Heart right ventricle (tissue), 16 donors: ENCODE measurements at regions not wholly inside any gene's neighbourhood (a gene's known extent, or its start where the extent isn't known, plus 50 kb on each side); places are given as distances from the start of the nearest gene placed in this dataset.

Source experiments
- ATAC-seq, 8 donors: fragments of 200-7000 bp; cut with Tn5 transposase; one replicate each; pipeline ENCODE4 v1.9.1; 2020; ENCODE audit warnings: mild to moderate bottlenecking in 8 of 8, moderate library complexity in 8 of 8, moderate number of reproducible peaks in 1 of 8
- DNase-seq, 2 donors: peaks; one replicate each; pipeline ENCODE4 v3.0.0-alpha.2; 2020
- H3K27ac ChIP-seq, 10 donors: fragments of 200-600 bp; sonication (generic) in 2 of 10; one replicate each; pipeline versions ENCODE4 v1.5.0 to v1.8.0; 2020 to 2022; ENCODE audit warnings: mild to moderate bottlenecking in 3 of 10
- H3K27me3 ChIP-seq, 7 donors: fragments of 200-600 bp; one replicate each; pipeline ENCODE4 v1.8.0; 2021 to 2022; ENCODE audit warnings: mild to moderate bottlenecking in 2 of 7
- H3K36me3 ChIP-seq, 9 donors: fragments of 200-600 bp; sonication (generic) in 1 of 9; one replicate each; pipeline versions ENCODE4 v1.5.0 to v1.8.0; 2020 to 2022; ENCODE audit warnings: mild to moderate bottlenecking in 2 of 9
- H3K4me1 ChIP-seq, 9 donors: fragments of 200-600 bp; sonication (generic) in 1 of 9; one replicate each; pipeline versions ENCODE4 v1.5.0 to v1.8.0; 2020 to 2022; ENCODE audit warnings: mild to moderate bottlenecking in 4 of 9
- H3K4me3 ChIP-seq, 10 donors: fragments of 200-600 bp; sonication (generic) in 2 of 10; one replicate each; pipeline versions ENCODE4 v1.5.0 to v1.8.0; 2020 to 2022; ENCODE audit warnings: mild to moderate bottlenecking in 7 of 10, moderate library complexity in 2 of 10
- H3K9me3 ChIP-seq, 11 donors: fragments of 200-600 bp in 10 of 11; sonication (generic) in 2 of 11; one replicate each; pipeline versions ENCODE4 v1.5.0 to v1.8.0; 2013 to 2022; ENCODE audit warnings: mild to moderate bottlenecking in 2 of 11, control low read depth in 1 of 11, moderate library complexity in 1 of 11
- WGBS, 2 donors: extraction: QIAGEN DNeasy Blood & Tissue Kit; methylation state at CpG; one replicate each; pipeline ENCODE4 v1.1.7; 2013; ENCODE audit warnings: inconsistent platforms in 1 of 2; 5-methylcytosine and 5-hydroxymethylcytosine counted together
- intact Hi-C, 10 donors: fragments of 100-400 bp; cut with DNase I; formaldehyde crosslinking; loops; one replicate each; pipeline versions ENCODE4 v1.11.1 to v1.14.2; 2022
- TF ChIP-seq, protein P1 (sequence below), 9 donors: fragments of 200-600 bp; sonication (generic) in 2 of 9; IDR thresholded peaks; one replicate each; pipeline versions ENCODE4 v1.5.0 to v1.8.0; 2021 to 2022; ENCODE audit warnings: antibody characterized with exemption in 9 of 9, mild to moderate bottlenecking in 5 of 9, moderate library complexity in 1 of 9
- donor health status: Arrhythmogenic right ventricular cardiomyopathy.
- donor health status: ischemic (EF 13 %, LVEDD 7.1; RV severe dilation, severe dysfunction).
- donor health status: healthy with polysubstance abuse.
- donor health status: DM: no; HTN: yes; CAD: no.
- donor health status: DM: no; HTN: no; CAD: no.
- donor health status: ischemic (EF 25% LVEDD 6.9; RV normal size, moderate dysfunction).
- donor health status: ischemic (EF 25% LVEDD 5.7; RV mildly dilated, moderate dysfunction).
- donor health status: healthy.
- donor health status: DM: yes; HTN: yes; CAD: no.
- donor health status: Ischemic cardiomyopathy.
- donor health status: ischemic (EF 35%, LVEDD 5.7; RV mildly dilated, moderate dysfunction).
- donor health status: nonischemic (EF 11% LVEDD 7.7; RV severe dilation, severe dysfunction).
- donor health status: DM: yes; HTN: yes; CAD: no.
- donor health status: PGD.
- donor health status: ischemic (EF 29% LVEDD 5.4; RV normal size, mild dysfunction).
- donor health status: nonischemic (EF 23%, LVEDD 6.1; RV moderate dilation, normal function).

DNA sequence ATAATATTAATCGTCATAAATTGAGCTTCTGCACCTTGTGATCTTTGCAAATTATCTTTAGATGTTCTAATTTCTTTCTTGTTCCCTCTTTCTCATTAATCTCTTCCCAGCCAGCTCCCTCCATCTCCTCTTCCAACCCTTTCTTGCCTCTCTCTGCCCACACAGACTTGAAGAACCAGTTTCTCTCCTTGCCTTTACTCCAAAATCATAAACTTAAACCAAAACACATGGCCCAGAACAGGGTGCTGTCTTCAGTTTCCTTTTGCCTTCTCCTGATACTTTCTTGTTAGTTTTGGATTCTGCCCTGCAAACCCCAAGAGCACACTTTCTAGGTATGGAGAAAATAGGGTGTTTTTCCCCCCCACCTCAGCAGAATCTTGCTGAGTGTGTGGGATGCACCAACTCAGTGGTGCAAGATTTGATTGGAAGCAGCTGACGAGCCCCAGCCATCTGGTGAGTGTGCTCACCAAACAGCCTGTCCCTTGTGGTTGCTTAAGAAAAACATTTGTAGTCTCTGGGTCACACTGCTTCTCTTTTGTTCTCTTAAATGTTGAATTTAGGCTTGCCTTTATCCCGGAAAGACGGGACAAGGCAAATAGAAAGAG, 175.8 kb upstream of the MAF start:
- peak in 1 of 2 donors; percentile 23 for DNase-seq
- ATAC-seq: peak; percentile 59 to 95 (median 79)
- H3K9me3 ChIP-seq: no peaks in the 10 kb centered on the region
- intact Hi-C loops: loop anchor here in 2 of 10 donors (10.0 kb wide), 3 partner anchors 58 to 768 kb away; partner anchors contain the start of genes MAF (in 2 of the 2) and DYNLRB2 (in 1 of the 2)
- 61 to 71% methylated on average over 4 of the region's 4 CpGs for WGBS, 2 donors
- peaks cover 0 to 6% (median 0%) of the 10 kb centered on the region in 7 donors for H3K27me3 ChIP-seq
- no peak overlapping the region for H3K27ac ChIP-seq
- no peak overlapping the region for H3K4me3 ChIP-seq
- TF ChIP-seq, protein P1, sequence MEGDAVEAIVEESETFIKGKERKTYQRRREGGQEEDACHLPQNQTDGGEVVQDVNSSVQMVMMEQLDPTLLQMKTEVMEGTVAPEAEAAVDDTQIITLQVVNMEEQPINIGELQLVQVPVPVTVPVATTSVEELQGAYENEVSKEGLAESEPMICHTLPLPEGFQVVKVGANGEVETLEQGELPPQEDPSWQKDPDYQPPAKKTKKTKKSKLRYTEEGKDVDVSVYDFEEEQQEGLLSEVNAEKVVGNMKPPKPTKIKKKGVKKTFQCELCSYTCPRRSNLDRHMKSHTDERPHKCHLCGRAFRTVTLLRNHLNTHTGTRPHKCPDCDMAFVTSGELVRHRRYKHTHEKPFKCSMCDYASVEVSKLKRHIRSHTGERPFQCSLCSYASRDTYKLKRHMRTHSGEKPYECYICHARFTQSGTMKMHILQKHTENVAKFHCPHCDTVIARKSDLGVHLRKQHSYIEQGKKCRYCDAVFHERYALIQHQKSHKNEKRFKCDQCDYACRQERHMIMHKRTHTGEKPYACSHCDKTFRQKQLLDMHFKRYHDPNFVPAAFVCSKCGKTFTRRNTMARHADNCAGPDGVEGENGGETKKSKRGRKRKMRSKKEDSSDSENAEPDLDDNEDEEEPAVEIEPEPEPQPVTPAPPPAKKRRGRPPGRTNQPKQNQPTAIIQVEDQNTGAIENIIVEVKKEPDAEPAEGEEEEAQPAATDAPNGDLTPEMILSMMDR (IDR thresholded peaks at IDR 0.05): peak in 5 of 9 donors; percentile 8 to 30 (median 17)
- peaks cover 0 to 5% (median 0%) of the 10 kb centered on the region in 9 donors for H3K4me1 ChIP-seq
- H3K36me3 ChIP-seq: no peaks in the 10 kb centered on the region

DNA sequence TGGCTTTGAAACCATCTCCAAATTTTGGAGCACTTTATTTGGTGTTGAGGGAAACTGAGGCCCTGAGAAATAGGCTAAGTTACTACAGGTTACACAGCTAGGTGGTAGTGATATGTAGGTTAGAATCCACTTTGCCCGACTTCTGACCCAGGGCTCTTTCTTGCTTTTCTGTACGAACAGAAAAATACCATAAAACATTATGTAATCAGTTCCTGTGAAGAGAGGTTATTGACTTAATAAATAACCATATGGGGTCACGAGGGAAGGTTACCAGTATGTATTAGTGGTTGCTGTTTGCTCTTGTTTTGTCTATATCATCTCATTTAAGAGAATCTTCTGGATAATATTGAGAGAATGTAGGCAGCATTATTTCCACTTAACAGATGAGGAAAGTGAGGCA, 172.2 kb upstream of the MAF start:
- intact Hi-C loops: loop anchor here in 4 of 10 donors (5.0 to 10.0 kb wide), 5 partner anchors 62 to 772 kb away; partner anchors contain the start of genes MAF (in 3 of the 4) and DYNLRB2 (in 1 of the 4)
- Histone ChIP-seq H3K4me3 (no peak overlapping the region), H3K4me1 (peaks cover 0 to 34% (median 16%) of the 10 kb centered on the region in 9 donors), H3K27ac (no peak overlapping the region), H3K9me3 (no peaks in the 10 kb centered on the region), H3K27me3 (peaks cover 0 to 6% (median 0%) of the 10 kb centered on the region in 7 donors), H3K36me3 (no peaks in the 10 kb centered on the region)
- TF ChIP-seq, protein P1 (IDR thresholded peaks at IDR 0.05): no peak
- WGBS, 2 donors: 94 to 97% methylated on average over 3 of the region's 3 CpGs
- DNase-seq: no peak
- no peak for ATAC-seq

DNA sequence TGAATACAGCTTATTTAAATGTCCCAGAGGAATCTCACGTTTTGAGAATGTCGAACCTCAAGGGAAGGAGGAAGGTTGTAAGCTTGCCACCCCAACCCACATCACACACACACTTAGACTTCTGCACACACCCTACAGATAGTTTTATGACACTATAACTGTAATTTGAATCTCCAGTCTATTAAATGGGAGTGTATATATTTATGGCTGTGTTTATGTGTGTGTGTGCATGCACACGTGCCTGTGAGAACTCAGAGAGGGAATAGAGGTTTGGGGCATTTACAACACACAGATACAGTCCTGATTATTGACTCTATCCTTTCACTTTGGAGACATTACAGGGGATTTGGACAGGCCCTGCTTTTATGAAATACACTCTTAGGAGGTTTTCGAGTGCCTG, 171.5 kb upstream of the MAF start:
- DNase-seq (no peak), ATAC-seq (no peak)
- TF ChIP-seq, protein P1 (IDR thresholded peaks at IDR 0.05): no peak
- H3K27ac ChIP-seq: no peak overlapping the region
- no peaks in the 10 kb centered on the region for H3K9me3 ChIP-seq
- H3K27me3 ChIP-seq: peaks cover 0 to 6% (median 0%) of the 10 kb centered on the region in 7 donors
- intact Hi-C loops: loop anchor here in 4 of 10 donors (5.0 to 10.0 kb wide), 5 partner anchors 63 to 773 kb away; partner anchors contain the start of genes MAF (in 3 of the 4) and DYNLRB2 (in 1 of the 4)
- no peak overlapping the region for H3K4me3 ChIP-seq
- WGBS, 2 donors: 89 to 91% methylated on average over 4 of the region's 4 CpGs
- H3K4me1 ChIP-seq: peaks cover 0 to 41% (median 22%) of the 10 kb centered on the region in 9 donors
- no peaks in the 10 kb centered on the region for H3K36me3 ChIP-seq

DNA sequence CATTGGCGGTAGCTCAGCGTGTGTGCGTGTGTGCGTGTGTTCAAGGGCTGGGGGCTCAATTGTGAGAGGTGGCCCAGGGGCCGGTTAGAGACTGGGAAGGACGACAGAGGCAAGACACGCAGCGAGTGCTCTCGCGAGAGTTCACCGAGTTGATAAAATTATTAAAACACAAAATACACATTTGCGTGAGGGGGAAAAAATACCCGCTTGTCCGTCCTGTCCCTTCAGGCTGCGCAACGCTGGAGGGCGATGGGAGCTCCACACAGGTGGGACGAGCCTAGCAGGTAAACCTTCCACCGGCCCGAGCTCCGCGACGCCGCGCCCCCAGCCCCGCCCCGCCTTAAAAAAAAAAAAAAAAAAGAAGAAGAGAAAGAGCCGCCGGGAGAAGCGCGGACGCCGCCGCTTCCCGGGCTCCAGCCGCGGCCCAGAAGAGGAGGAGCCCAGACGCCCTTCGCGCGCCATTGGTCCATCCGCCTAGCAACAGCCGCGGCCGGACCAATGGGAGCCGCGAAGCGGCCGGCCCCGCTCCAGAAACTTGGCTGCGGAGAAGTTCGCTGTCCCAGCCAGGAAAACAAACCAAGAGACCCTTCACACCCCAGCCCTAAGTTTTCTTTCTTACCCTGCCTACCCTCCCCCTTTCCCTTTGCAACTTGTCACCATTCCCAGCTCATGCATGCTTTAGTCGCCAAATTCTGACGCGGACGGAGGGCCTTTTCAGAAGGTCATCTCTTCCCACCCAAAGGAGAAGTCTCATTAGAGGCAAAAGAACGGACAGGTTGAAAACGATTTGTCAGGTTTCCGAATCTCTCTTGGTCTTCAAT, 169.9 kb upstream of the MAF start:
- no peaks in the 10 kb centered on the region for H3K36me3 ChIP-seq
- peaks cover 0 to 37% (median 22%) of the 10 kb centered on the region in 9 donors for H3K4me1 ChIP-seq
- peak overlapping the region; percentile 20 to 80 (median 68) for H3K27ac ChIP-seq
- H3K27me3 ChIP-seq: no peaks in the 10 kb centered on the region
- intact Hi-C loops: loop anchor here in 4 of 10 donors (5.0 to 10.0 kb wide), 5 partner anchors 64 to 774 kb away; partner anchors contain the start of genes MAF (in 3 of the 4) and DYNLRB2 (in 1 of the 4)
- DNase-seq (peak; percentile 88 to 91), ATAC-seq (peak; percentile 98 to 99 (median 99))
- 1 to 2% methylated on average over 52 to 59 of the region's 59 CpGs for WGBS, 2 donors
- H3K4me3 ChIP-seq: peak overlapping the region; percentile 12 to 69 (median 65)
- no peaks in the 10 kb centered on the region for H3K9me3 ChIP-seq
- TF ChIP-seq, protein P1 (IDR thresholded peaks at IDR 0.05): no peak
